H1 (cell line): ENCODE measurements at regions not wholly inside any gene's neighbourhood (a gene's known extent, or its start where the extent isn't known, plus 50 kb on each side); places are given as distances from the start of the nearest gene placed in this dataset.

ENCODE experiments used
- CEBPB ChIP-seq: IDR thresholded peaks from 2 replicates; pipeline ENCODE4 v1.6.1; 2012; ENCODE audit warnings: low read depth, low read length
- CHD2 ChIP-seq: IDR thresholded peaks from 2 replicates; pipeline ENCODE4 v1.6.1; 2012; ENCODE audit warnings: low read length, improper control_type of control experiment
- CTCF ChIP-seq, 3 experiments: IDR thresholded peaks; 1 replicate in 2 of 3; 2 replicates in 1 of 3; pipeline versions ENCODE4 v1.5.1 to v1.6.1; 2011; ENCODE audit warnings: low read length in 3 of 3, mild to moderate bottlenecking in 3 of 3, inconsistent platforms in 2 of 3, low read depth in 1 of 3, moderate library complexity in 1 of 3; ENCODE audit not compliant: insufficient read depth in 1 of 3; ENCODE audit errors: control extremely low read depth in 1 of 3
- EP300 ChIP-seq, 2 experiments: IDR thresholded peaks; 1 replicate in 1 of 2; 2 replicates in 1 of 2; pipeline ENCODE4 v1.6.1; 2011 to 2012; ENCODE audit warnings: low read depth in 2 of 2, low read length in 2 of 2, mild to moderate bottlenecking in 2 of 2, borderline replicate concordance in 1 of 2, inconsistent platforms in 1 of 2, moderate library complexity in 1 of 2
- MAFK ChIP-seq: IDR thresholded peaks from 2 replicates; pipeline ENCODE4 v1.6.1; 2012; ENCODE audit warnings: low read depth, mild to moderate bottlenecking, improper control_type of control experiment, low read length
- POLR2A ChIP-seq, 2 experiments: IDR thresholded peaks; 1 replicate in 1 of 2; 2 replicates in 1 of 2; pipeline ENCODE4 v1.6.1; 2011; ENCODE audit warnings: low read depth in 2 of 2, low read length in 2 of 2, mild to moderate bottlenecking in 2 of 2; ENCODE audit errors: control extremely low read depth in 1 of 2
- POLR2AphosphoS5 ChIP-seq: IDR thresholded peaks from 2 replicates; pipeline ENCODE4 v1.6.1; 2011; ENCODE audit warnings: low read depth, low read length
- RNF2 ChIP-seq: fragments of 200-900, 300-1000 bp; sonication (generic); IDR thresholded peaks from 2 replicates; pipeline ENCODE4 v1.7.1; 2016; ENCODE audit warnings: borderline replicate concordance, low read depth, mild to moderate bottlenecking, antibody characterized with exemption, low read length; ENCODE audit not compliant: poor library complexity, severe bottlenecking; ENCODE audit errors: missing control alignments
- SIRT6 ChIP-seq: IDR thresholded peaks from one replicate; pipeline ENCODE4 v1.7.1; 2012; ENCODE audit warnings: low read length, inconsistent platforms
- SP2 ChIP-seq: IDR thresholded peaks from 2 replicates; pipeline ENCODE4 v1.6.1; 2012; ENCODE audit warnings: mild to moderate bottlenecking, low read length, inconsistent platforms
- TCF12 ChIP-seq: IDR thresholded peaks from 2 replicates; pipeline ENCODE4 v1.6.1; 2011; ENCODE audit warnings: low read depth, mild to moderate bottlenecking, low read length

DNA sequence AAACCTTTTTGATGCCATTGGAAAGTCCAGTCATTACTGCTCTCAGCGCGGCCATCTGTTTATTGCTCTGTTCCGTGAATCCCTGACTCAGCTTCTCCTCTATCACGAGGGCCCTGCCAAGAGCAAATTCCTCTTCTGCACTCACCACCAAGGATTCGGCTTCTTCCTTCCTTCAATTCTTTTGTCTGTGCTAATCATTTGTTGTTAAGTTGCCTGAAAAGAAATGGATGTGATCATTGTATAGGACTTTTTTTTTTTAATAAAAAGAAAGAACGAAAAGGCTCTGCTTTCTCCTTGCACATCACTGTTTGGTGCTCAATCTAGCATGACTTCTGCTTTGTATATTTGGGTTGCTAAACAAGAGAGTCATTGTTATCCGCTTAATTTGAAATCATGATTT lies 128.7 kb upstream of the PIK3R1 start:
- no peak for TF ChIP-seq POLR2AphosphoS5
- no peak for TF ChIP-seq CTCF (IDR thresholded peaks at IDR 0.05; ENCODE audit: control extremely low read depth in 1 of 3, insufficient read depth in 1 of 3, low read depth in 1 of 3, low read length in 3 of 3)
- TF ChIP-seq SIRT6 = no peak
- TF ChIP-seq RNF2 = no peak
- no peak for TF ChIP-seq MAFK
- TF ChIP-seq SP2 = no peak
- TF ChIP-seq POLR2A (IDR thresholded peaks at IDR 0.05; ENCODE audit: control extremely low read depth in 1 of 2, low read depth in 2 of 2, low read length in 2 of 2) = no peak
- no peak for TF ChIP-seq EP300 (IDR thresholded peaks at IDR 0.05; ENCODE audit: borderline replicate concordance in 1 of 2, low read depth in 2 of 2, low read length in 2 of 2)
- no peak for TF ChIP-seq CEBPB
- TF ChIP-seq CHD2 = no peak
- no peak for TF ChIP-seq TCF12
